Karpas-422 (cell line): ENCODE measurements at regions not wholly inside any gene's neighbourhood (a gene's known extent, or its start where the extent isn't known, plus 50 kb on each side); places are given as distances from the start of the nearest gene placed in this dataset.

ENCODE experiments used
- DNase-seq: peaks from one replicate; pipeline ENCODE4 v3.0.0-alpha.2; 2015
- H2AFZ ChIP-seq: fragments of 200-600 bp; sonication (generic); 2 replicates; pipeline ENCODE4 v1.6.1; 2014; ENCODE audit warnings: antibody characterized with exemption, low read length, mixed read lengths
- H3K27ac ChIP-seq: fragments of 200-600 bp; sonication (generic); 2 replicates; pipeline ENCODE4 v1.5.1; 2014; ENCODE audit warnings: mild to moderate bottlenecking, low read length, moderate library complexity
- H3K27me3 ChIP-seq: fragments of 200-600 bp; sonication (generic); 2 replicates; pipeline ENCODE4 v1.6.1; 2014; ENCODE audit warnings: low read length, mixed read lengths
- H3K36me3 ChIP-seq: fragments of 200-600 bp; sonication (generic); 2 replicates; pipeline ENCODE4 v1.6.1; 2014; ENCODE audit warnings: low read length, mixed read lengths; ENCODE audit not compliant: insufficient read depth
- H3K4me1 ChIP-seq: fragments of 200-600 bp; sonication (generic); 2 replicates; pipeline ENCODE4 v1.6.1; 2014; ENCODE audit warnings: mild to moderate bottlenecking, low read length, mixed read lengths
- H3K4me2 ChIP-seq: fragments of 200-600 bp; sonication (generic); 2 replicates; pipeline ENCODE4 v1.6.1; 2014; ENCODE audit warnings: low read length, low read depth, mild to moderate bottlenecking; ENCODE audit not compliant: poor library complexity, severe bottlenecking
- H3K4me3 ChIP-seq: fragments of 200-600 bp; sonication (generic); 2 replicates; pipeline ENCODE4 v1.5.1; 2014; ENCODE audit warnings: mild to moderate bottlenecking, antibody characterized with exemption, low read length, mixed read lengths
- H3K79me2 ChIP-seq: fragments of 200-600 bp; sonication (generic); 2 replicates; pipeline ENCODE4 v1.6.1; 2014; ENCODE audit warnings: mild to moderate bottlenecking, low read length, mixed read lengths
- H3K9ac ChIP-seq: fragments of 200-600 bp; sonication (generic); 2 replicates; pipeline ENCODE4 v1.6.0; 2014; ENCODE audit warnings: low read length
- H3K9me2 ChIP-seq: fragments of 200-600 bp; sonication (generic), shearing (Covaris generic); replicated peaks from 2 replicates; pipeline ENCODE4 v1.6.0; 2014; ENCODE audit warnings: mild to moderate bottlenecking, low read length, moderate library complexity; ENCODE audit not compliant: insufficient read depth
- H3K9me3 ChIP-seq: fragments of 300-700, 200-600 bp; sonication (generic); 2 replicates; pipeline ENCODE4 v1.6.1; 2014; ENCODE audit warnings: low read length, mixed read lengths
- H4K20me1 ChIP-seq: fragments of 200-600 bp; sonication (generic); 2 replicates; pipeline ENCODE4 v1.6.1; 2014; ENCODE audit warnings: mild to moderate bottlenecking, antibody characterized with exemption, low read length, low read depth; ENCODE audit not compliant: insufficient read depth

- no peak overlapping the region for H3K9ac ChIP-seq
- no peaks in the 10 kb centered on the region for H3K9me2 ChIP-seq
Observed at GRCh38 chr9:79170643-79171042, 401.1 kb upstream of the TLE4 start.

DNA sequence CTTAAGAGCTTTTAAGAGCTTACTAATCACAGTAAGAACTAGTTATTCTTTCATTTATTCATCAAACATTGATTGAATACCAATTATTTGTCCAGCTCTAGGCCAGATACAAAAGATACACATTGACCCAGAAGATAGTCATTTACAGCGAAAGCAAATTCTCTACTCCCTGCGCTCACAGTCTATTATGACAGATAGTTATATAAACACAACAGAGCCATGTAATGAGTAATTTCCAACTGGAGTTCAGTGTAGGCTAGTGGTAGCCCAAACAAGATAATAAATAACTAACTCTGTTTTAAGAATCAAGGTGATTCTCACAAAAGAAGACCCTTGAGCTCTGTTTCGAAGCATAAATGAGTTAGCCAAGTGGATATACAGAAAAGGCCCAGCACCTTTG lies 397.8 kb upstream of the TLE4 start:
- Histone ChIP-seq H3K4me1 (no peaks in the 10 kb centered on the region), H2AFZ (no peak overlapping the region), H3K27ac (no peak overlapping the region), H3K79me2 (no peaks in the 10 kb centered on the region), H3K36me3 (no peaks in the 10 kb centered on the region), H3K9ac (no peak overlapping the region), H3K9me2 (no peaks in the 10 kb centered on the region), H3K4me2 (no peak overlapping the region), H3K9me3 (no peaks in the 10 kb centered on the region), H3K4me3 (no peak overlapping the region), H4K20me1 (no peaks in the 10 kb centered on the region), H3K27me3 (no peaks in the 10 kb centered on the region)
- DNase-seq, result no peak

More at GRCh38 chr9:79170643-79171042, 401.1 kb upstream of the TLE4 start:
- Histone ChIP-seq H3K79me2 (no peaks in the 10 kb centered on the region), H3K4me2 (no peak overlapping the region), H3K4me3 (no peak overlapping the region), H3K27me3 (no peaks in the 10 kb centered on the region), H3K27ac (no peak overlapping the region), H4K20me1 (no peaks in the 10 kb centered on the region), H3K4me1 (no peaks in the 10 kb centered on the region), H2AFZ (no peak overlapping the region), H3K9me3 (no peaks in the 10 kb centered on the region), H3K36me3 (no peaks in the 10 kb centered on the region)
- DNase-seq, result no peak

DNA sequence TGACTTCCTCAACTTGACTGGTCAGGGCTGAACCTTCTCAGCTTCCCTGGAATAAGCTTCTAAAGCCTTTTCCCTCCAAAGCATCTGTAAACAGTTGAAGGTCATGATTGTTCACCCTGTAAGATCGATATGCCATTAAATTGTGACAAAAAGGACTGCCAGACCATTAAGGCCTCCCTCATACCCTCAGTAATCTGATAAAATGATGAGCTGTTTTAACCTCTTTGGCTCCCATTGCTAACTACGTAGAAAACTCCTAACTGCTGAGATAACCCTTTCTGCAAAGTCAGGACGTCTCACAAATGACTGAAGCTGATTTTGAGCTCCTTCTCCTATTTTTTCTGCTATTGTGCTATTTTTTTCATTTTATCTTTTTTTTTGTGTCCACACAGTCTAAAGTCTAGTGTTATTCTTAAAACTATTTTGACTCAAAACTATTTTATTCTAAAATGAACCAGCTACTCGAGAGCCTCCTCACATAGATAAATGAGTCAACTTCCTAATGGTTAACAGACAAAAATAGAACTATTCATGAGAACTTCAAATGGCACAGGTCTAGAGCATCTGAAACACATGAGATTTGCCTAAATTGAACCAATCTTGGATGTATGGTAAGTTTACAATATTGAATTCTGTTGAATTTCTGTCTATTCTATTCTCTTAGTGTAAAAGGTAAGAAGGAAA lies 395.6 kb upstream of the TLE4 start:
- H3K4me2 ChIP-seq, result no peak overlapping the region
- H3K27me3 ChIP-seq, result no peaks in the 10 kb centered on the region
- no peaks in the 10 kb centered on the region for H4K20me1 ChIP-seq
- H3K36me3 ChIP-seq, result no peaks in the 10 kb centered on the region
- DNase-seq, result no peak
- no peaks in the 10 kb centered on the region for H3K9me3 ChIP-seq
- no peak overlapping the region for H2AFZ ChIP-seq
- no peaks in the 10 kb centered on the region for H3K79me2 ChIP-seq
- H3K27ac ChIP-seq, result no peak overlapping the region
- no peak overlapping the region for H3K4me3 ChIP-seq
- H3K4me1 ChIP-seq, result no peaks in the 10 kb centered on the region
- H3K9ac ChIP-seq, result no peak overlapping the region
- no peaks in the 10 kb centered on the region for H3K9me2 ChIP-seq

- no peak overlapping the region for H3K27ac ChIP-seq
- no peak for DNase-seq
- H3K36me3 ChIP-seq, result no peaks in the 10 kb centered on the region
- no peak overlapping the region for H2AFZ ChIP-seq
- H3K4me3 ChIP-seq, result no peak overlapping the region
- H3K4me2 ChIP-seq, result no peak overlapping the region
- no peaks in the 10 kb centered on the region for H3K79me2 ChIP-seq
- no peaks in the 10 kb centered on the region for H3K27me3 ChIP-seq
- no peaks in the 10 kb centered on the region for H3K4me1 ChIP-seq
- H3K9me3 ChIP-seq, result no peaks in the 10 kb centered on the region
- H3K9ac ChIP-seq, result no peak overlapping the region
- H4K20me1 ChIP-seq, result no peaks in the 10 kb centered on the region
- H3K9me2 ChIP-seq, result no peaks in the 10 kb centered on the region
Observed at GRCh38 chr9:79184831-79185230, 386.9 kb upstream of the TLE4 start.

DNA sequence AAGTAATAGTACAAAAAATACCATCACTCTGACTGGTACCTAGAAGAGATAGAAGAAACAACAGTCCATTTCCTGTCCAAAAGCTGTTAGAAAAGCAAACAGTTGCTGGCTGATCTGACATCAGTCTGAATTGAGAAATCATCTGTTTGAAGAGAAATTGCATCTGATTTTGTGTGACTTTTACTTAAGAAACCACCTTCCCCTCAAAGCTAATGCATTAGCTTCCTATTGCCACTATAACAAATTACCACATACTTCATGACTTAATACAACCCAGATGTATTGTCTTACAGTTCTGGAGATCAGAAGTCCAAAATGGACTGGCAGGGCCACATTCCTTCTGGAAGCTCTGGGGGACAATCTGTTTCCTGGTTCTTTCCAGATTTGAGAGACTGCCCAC lies 385.9 kb upstream of the TLE4 start:
- Histone ChIP-seq H3K27ac (no peak overlapping the region), H3K27me3 (no peaks in the 10 kb centered on the region), H3K4me1 (no peaks in the 10 kb centered on the region), H3K9me2 (no peaks in the 10 kb centered on the region), H3K36me3 (no peaks in the 10 kb centered on the region), H3K4me2 (no peak overlapping the region), H3K9me3 (no peaks in the 10 kb centered on the region), H3K4me3 (no peak overlapping the region), H3K79me2 (no peaks in the 10 kb centered on the region), H3K9ac (no peak overlapping the region), H2AFZ (no peak overlapping the region), H4K20me1 (no peaks in the 10 kb centered on the region)
- no peak for DNase-seq

DNA sequence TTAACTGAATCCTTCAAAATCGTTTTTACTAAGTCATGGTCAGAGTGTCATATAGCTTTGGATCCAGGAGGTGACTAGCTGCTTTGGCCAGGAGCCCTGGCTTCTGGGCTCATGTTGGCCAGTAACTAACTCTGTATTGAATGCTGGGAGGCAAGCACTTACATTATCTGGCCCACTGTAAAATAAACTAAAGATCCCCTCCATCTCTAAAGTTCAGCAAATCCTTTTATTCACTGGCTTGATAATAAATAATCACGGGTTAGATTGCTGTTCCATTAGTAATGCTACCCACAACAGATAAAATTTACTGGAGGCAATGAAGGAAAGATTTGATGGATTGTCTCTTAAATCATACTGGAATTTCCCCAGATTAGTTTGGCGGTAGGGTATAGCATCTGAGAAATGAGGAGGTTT lies 382.2 kb upstream of the TLE4 start:
- no peak for DNase-seq
- H3K27ac ChIP-seq, result no peak overlapping the region
- H3K36me3 ChIP-seq, result no peaks in the 10 kb centered on the region

DNA sequence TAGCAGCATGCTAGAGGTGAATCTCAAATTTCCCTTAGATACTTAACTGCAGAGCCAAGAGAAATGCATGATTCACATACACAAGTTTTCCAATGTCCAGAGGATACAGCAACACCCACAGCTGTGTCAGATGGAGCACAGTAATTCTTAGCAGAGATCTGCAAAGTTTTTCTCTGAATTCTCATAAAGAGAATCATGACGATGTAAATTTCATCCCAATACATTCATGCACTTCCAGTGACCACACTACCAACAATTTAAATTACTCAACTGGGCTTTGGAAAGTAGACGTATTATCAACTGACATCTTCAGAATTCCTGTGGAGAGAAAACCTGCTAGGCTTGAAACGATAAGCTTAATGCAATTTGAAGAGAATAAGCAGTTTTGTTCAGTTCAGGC lies 378.8 kb upstream of the TLE4 start:
- no peaks in the 10 kb centered on the region for H3K36me3 ChIP-seq
- H2AFZ ChIP-seq, result no peak overlapping the region
- no peaks in the 10 kb centered on the region for H3K27me3 ChIP-seq
- H3K4me1 ChIP-seq, result no peaks in the 10 kb centered on the region
- no peak overlapping the region for H3K27ac ChIP-seq
- no peaks in the 10 kb centered on the region for H3K9me2 ChIP-seq
- no peak overlapping the region for H3K4me2 ChIP-seq
- DNase-seq, result no peak
- H3K9me3 ChIP-seq, result no peaks in the 10 kb centered on the region
- H3K79me2 ChIP-seq, result no peaks in the 10 kb centered on the region
- H4K20me1 ChIP-seq, result no peaks in the 10 kb centered on the region
- no peak overlapping the region for H3K4me3 ChIP-seq
- no peak overlapping the region for H3K9ac ChIP-seq

More for the DNA sequence above, 382.2 kb upstream of the TLE4 start:
- H3K4me1 ChIP-seq, result no peaks in the 10 kb centered on the region
- no peak overlapping the region for H3K4me3 ChIP-seq
- no peaks in the 10 kb centered on the region for H3K27me3 ChIP-seq
- no peak overlapping the region for H3K9ac ChIP-seq
- no peaks in the 10 kb centered on the region for H3K9me2 ChIP-seq
- H3K4me2 ChIP-seq, result no peak overlapping the region
- H3K9me3 ChIP-seq, result no peaks in the 10 kb centered on the region
- no peak overlapping the region for H2AFZ ChIP-seq
- no peaks in the 10 kb centered on the region for H3K79me2 ChIP-seq
- H4K20me1 ChIP-seq, result no peaks in the 10 kb centered on the region

DNA sequence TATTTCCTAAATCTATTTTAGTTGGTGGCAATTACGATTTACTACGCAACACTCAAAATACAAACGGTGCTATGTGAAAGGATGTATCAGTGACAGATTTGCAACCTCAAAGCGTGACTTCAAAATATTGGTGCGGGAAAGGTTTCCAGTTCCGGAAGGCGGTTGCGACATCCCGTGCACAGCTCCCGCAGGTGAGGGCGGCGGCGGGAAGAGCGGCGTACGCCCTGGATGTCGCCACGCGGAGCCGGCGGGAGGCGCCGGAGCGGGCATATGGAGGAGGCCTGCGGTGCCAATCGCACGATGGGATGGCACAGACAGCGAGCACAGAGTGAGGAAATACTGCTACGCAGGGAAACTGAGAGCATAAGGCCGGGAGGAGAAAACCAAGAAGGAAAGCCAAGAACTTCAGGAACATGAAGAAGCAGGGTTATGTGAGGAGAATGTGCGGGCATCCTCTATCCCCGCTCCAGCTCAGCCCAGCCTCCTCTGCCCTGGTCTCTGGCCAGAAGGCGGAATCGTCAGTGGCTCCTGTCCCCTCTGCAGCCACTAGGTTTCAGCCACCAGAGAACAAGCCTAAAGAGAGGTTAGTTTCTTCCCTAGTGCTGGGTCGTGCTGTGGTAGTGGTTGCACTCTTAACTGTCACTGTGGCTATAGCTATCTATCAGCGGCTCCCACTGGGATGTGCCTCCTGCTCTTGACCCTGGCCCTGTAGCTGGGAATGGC lies 378.1 kb upstream of the TLE4 start:
- no peaks in the 10 kb centered on the region for H3K36me3 ChIP-seq
- H3K27ac ChIP-seq, result no peak overlapping the region
- no peak overlapping the region for H2AFZ ChIP-seq
- no peaks in the 10 kb centered on the region for H3K9me2 ChIP-seq
- H4K20me1 ChIP-seq, result no peaks in the 10 kb centered on the region
- no peaks in the 10 kb centered on the region for H3K27me3 ChIP-seq
- no peak for DNase-seq
- H3K4me3 ChIP-seq, result no peak overlapping the region
- no peaks in the 10 kb centered on the region for H3K79me2 ChIP-seq
- H3K4me2 ChIP-seq, result no peak overlapping the region
- H3K9ac ChIP-seq, result no peak overlapping the region
- H3K4me1 ChIP-seq, result no peaks in the 10 kb centered on the region
- H3K9me3 ChIP-seq, result no peaks in the 10 kb centered on the region
